Spleen (tissue), 11 donors: ENCODE measurements at regions not wholly inside any gene's neighbourhood (a gene's known extent, or its start where the extent isn't known, plus 50 kb on each side); places are given as distances from the start of the nearest gene placed in this dataset.

Experiments
- DNase-seq: peaks from one replicate; pipeline ENCODE4 v3.0.0-alpha.2; 2020
- H3K27ac ChIP-seq, 8 donors: fragments of 200-600 bp; sonication (generic) in 7 of 8; 1 replicate in 4 of 8; 2 replicates in 4 of 8; pipeline versions ENCODE4 v1.5.0 to v1.8.0; 2016 to 2021; ENCODE audit warnings: inconsistent platforms in 4 of 8, mild to moderate bottlenecking in 4 of 8, moderate library complexity in 1 of 8
- H3K27me3 ChIP-seq, 7 donors: fragments of 200-600 bp; sonication (generic) in 6 of 7; replicated peaks in 1 of 7; 1 replicate in 4 of 7; 2 replicates in 3 of 7; pipeline versions ENCODE4 v1.5.0 to v1.8.0; 2016 to 2021; ENCODE audit warnings: inconsistent platforms in 3 of 7, mild to moderate bottlenecking in 1 of 7
- H3K36me3 ChIP-seq, 6 donors: fragments of 200-600 bp; sonication (generic) in 5 of 6; 1 replicate in 4 of 6; 2 replicates in 2 of 6; pipeline versions ENCODE4 v1.5.0 to v1.8.0; 2016 to 2021; ENCODE audit warnings: inconsistent platforms in 2 of 6
- H3K4me1 ChIP-seq, 6 donors: fragments of 200-600 bp; sonication (generic) in 5 of 6; 1 replicate in 3 of 6; 2 replicates in 3 of 6; pipeline versions ENCODE4 v1.5.0 to v1.8.0; 2016 to 2021; ENCODE audit warnings: inconsistent platforms in 3 of 6
- H3K4me3 ChIP-seq, 8 donors: fragments of 200-600 bp; sonication (generic) in 7 of 8; 1 replicate in 4 of 8; 2 replicates in 4 of 8; pipeline versions ENCODE4 v1.5.0 to v1.8.0; 2016 to 2021; ENCODE audit warnings: inconsistent platforms in 4 of 8, mild to moderate bottlenecking in 4 of 8, moderate library complexity in 2 of 8
- H3K9me3 ChIP-seq, 8 donors: fragments of 200-600 bp; sonication (generic) in 7 of 8; 1 replicate in 4 of 8; 2 replicates in 4 of 8; pipeline versions ENCODE4 v1.5.0 to v1.8.0; 2016 to 2021; ENCODE audit warnings: inconsistent platforms in 4 of 8
- CTCF ChIP-seq, 11 experiments: fragments of 200-600 bp in 7 of 11; fragments of 450-650 bp in 4 of 11; sonication (generic) in 4 of 11; IDR thresholded peaks in 8 of 11; conservative IDR thresholded peaks in 3 of 11; 1 replicate in 7 of 11; 2 replicates in 4 of 11; pipeline versions ENCODE4 v1.4.0 to v1.8.0; 2016 to 2021; ENCODE audit warnings: antibody characterized with exemption in 11 of 11, inconsistent platforms in 4 of 11, mild to moderate bottlenecking in 1 of 11
- POLR2A ChIP-seq, 3 donors: fragments of 450-650 bp; IDR thresholded peaks; one replicate each; pipeline ENCODE4 v1.5.1; 2017; ENCODE audit warnings: antibody characterized with exemption in 3 of 3, mild to moderate bottlenecking in 1 of 3
- POLR2AphosphoS5 ChIP-seq, 3 donors: sonication (generic); formaldehyde crosslinking; IDR thresholded peaks; one replicate each; pipeline ENCODE4 v1.5.1; 2017; ENCODE audit warnings: antibody characterized with exemption in 3 of 3
- WGBS, 5 donors: extraction: QIAGEN DNeasy Blood & Tissue Kit in 3 of 5; methylation state at CpG; one replicate each; pipeline versions ENCODE4 v1.1.5 to v1.1.7; 2013 to 2018; 5-methylcytosine and 5-hydroxymethylcytosine counted together
- intact Hi-C: fragments of 100-400 bp; cut with DNase I; formaldehyde crosslinking; loops from one replicate; pipeline ENCODE4 v1.15.0; 2023; ENCODE audit warnings: low total_unique reads
- donor health status: healthy with polysubstance abuse.
- donor health status: DM: no; HTN: no; CAD: no; lungs with moderate emphysema.
- donor health status: DM: no; HTN: no; CAD: no.
- donor health status: Bipolar disorder and iron deficiency.
- donor health status: healthy.
- donor health status: DM: no; HTN: no; CAD: no.
- donor health status: DM: yes; HTN: yes; CAD: no.

- H3K4me3 ChIP-seq: no peak overlapping the region
- TF ChIP-seq CTCF (IDR thresholded peaks at IDR 0.05 in 8 of 11, conservative IDR thresholded peaks at IDR 0.05 in 3 of 11) (no peak), POLR2A (IDR thresholded peaks at IDR 0.05) (no peak), POLR2AphosphoS5 (IDR thresholded peaks at IDR 0.05) (no peak)
- 73 to 83% (median 77%) methylated on average over 2 of the region's 2 CpGs for WGBS, 5 donors
- no peaks in the 10 kb centered on the region for H3K4me1 ChIP-seq
- intact Hi-C loops: no loop called here
- peaks cover 0 to 6% (median 0%) of the 10 kb centered on the region in 8 donors for H3K9me3 ChIP-seq
- DNase-seq: no peak
- no peak overlapping the region for H3K27ac ChIP-seq
- H3K36me3 ChIP-seq: no peaks in the 10 kb centered on the region
- H3K27me3 ChIP-seq: no peaks in the 10 kb centered on the region
Measured at GRCh38 chr3:83622526-83622925, 1336.3 kb upstream of the CADM2 start.

- TF ChIP-seq POLR2AphosphoS5 (IDR thresholded peaks at IDR 0.05) (no peak), CTCF (IDR thresholded peaks at IDR 0.05 in 8 of 11, conservative IDR thresholded peaks at IDR 0.05 in 3 of 11) (no peak), POLR2A (IDR thresholded peaks at IDR 0.05) (no peak)
- Histone ChIP-seq H3K36me3 (no peaks in the 10 kb centered on the region), H3K27me3 (no peaks in the 10 kb centered on the region), H3K4me3 (no peak overlapping the region), H3K27ac (no peak overlapping the region), H3K4me1 (no peaks in the 10 kb centered on the region), H3K9me3 (peaks cover 0 to 3% (median 0%) of the 10 kb centered on the region in 8 donors)
- DNase-seq: no peak
- 49 to 59% (median 58%) methylated on average over 1 of the region's 1 CpG for WGBS, 5 donors
- intact Hi-C loops: no loop called here
Measured at GRCh38 chr3:83625261-83625660, 1333.5 kb upstream of the CADM2 start.

GRCh38 chr3:83628471-83628870 is 1330.3 kb upstream of the CADM2 start:
- H3K4me3 ChIP-seq: no peak overlapping the region
- WGBS, 5 donors: 86 to 97% (median 93%) methylated on average over 1 of the region's 1 CpG
- H3K27me3 ChIP-seq: no peaks in the 10 kb centered on the region
- no peak for TF ChIP-seq POLR2AphosphoS5 (IDR thresholded peaks at IDR 0.05)
- TF ChIP-seq POLR2A (IDR thresholded peaks at IDR 0.05): no peak
- no peak for TF ChIP-seq CTCF (IDR thresholded peaks at IDR 0.05 in 8 of 11, conservative IDR thresholded peaks at IDR 0.05 in 3 of 11)
- no peak overlapping the region for H3K27ac ChIP-seq
- intact Hi-C loops: no loop called here
- H3K9me3 ChIP-seq: peaks cover 0 to 3% (median 0%) of the 10 kb centered on the region in 8 donors
- no peaks in the 10 kb centered on the region for H3K4me1 ChIP-seq
- DNase-seq: no peak
- H3K36me3 ChIP-seq: no peaks in the 10 kb centered on the region

- intact Hi-C loops: no loop called here
- TF ChIP-seq CTCF (IDR thresholded peaks at IDR 0.05 in 8 of 11, conservative IDR thresholded peaks at IDR 0.05 in 3 of 11) (no peak), POLR2AphosphoS5 (IDR thresholded peaks at IDR 0.05) (no peak), POLR2A (IDR thresholded peaks at IDR 0.05) (no peak)
- DNase-seq: no peak
- no peak overlapping the region for H3K27ac ChIP-seq
- no peak overlapping the region for H3K4me3 ChIP-seq
- no peaks in the 10 kb centered on the region for H3K36me3 ChIP-seq
- H3K4me1 ChIP-seq: no peaks in the 10 kb centered on the region
- peaks cover 0 to 23% (median 6%) of the 10 kb centered on the region in 8 donors for H3K9me3 ChIP-seq
- H3K27me3 ChIP-seq: no peaks in the 10 kb centered on the region
Measured at GRCh38 chr3:83632526-83632925, 1326.3 kb upstream of the CADM2 start.
